A673 (cell line): ENCODE measurements at regions not wholly inside any gene's neighbourhood (a gene's known extent, or its start where the extent isn't known, plus 50 kb on each side); places are given as distances from the start of the nearest gene placed in this dataset.

ENCODE experiments used
- BruUV-seq: library from RNA; stranded (reverse); fragments of 400-500 nt; replicated peaks from 2 replicates; lab custom pipeline; 2021; lab: Mats Ljungman, UMichigan
- CTCF ChIA-PET: fragments of 300-600 bp; sonication (Branson Sonifier 250); formaldehyde crosslinking; loops from one replicate; lab custom pipeline; 2022; ENCODE audit warnings: antibody characterized with exemption; lab: Charles Lee
- POLR2A ChIA-PET: fragments of 300-600 bp; sonication (Branson Sonifier 250); formaldehyde crosslinking; loops from one replicate; lab custom pipeline; 2022; ENCODE audit warnings: antibody characterized with exemption; ENCODE audit not compliant: low non-redundant PET; lab: Charles Lee
- DNase-seq: peaks from one replicate; pipeline ENCODE4 v3.0.0-alpha.2; 2015; ENCODE audit warnings: low spot score
- H3K27ac ChIP-seq: fragments of 200-600 bp; sonication (generic); 2 replicates; pipeline ENCODE4 v1.5.1; 2016; ENCODE audit warnings: mixed run types, low read depth, mild to moderate bottlenecking, mixed read lengths, antibody characterized with exemption, low read length; ENCODE audit not compliant: poor library complexity, severe bottlenecking
- H3K27me3 ChIP-seq: fragments of 200-600 bp; sonication (generic); replicated peaks from 2 replicates; pipeline ENCODE4 v1.6.1; 2017; ENCODE audit warnings: mixed run types, low read depth, mild to moderate bottlenecking, mixed read lengths, antibody characterized with exemption, low read length; ENCODE audit not compliant: insufficient read depth, poor library complexity
- H3K36me3 ChIP-seq: fragments of 200-600 bp; sonication (generic); 2 replicates; pipeline ENCODE4 v1.6.1; 2016; ENCODE audit warnings: mixed run types, mild to moderate bottlenecking, mixed read lengths, antibody characterized with exemption, low read length; ENCODE audit not compliant: insufficient read depth, poor library complexity, severe bottlenecking
- H3K4me1 ChIP-seq: fragments of 200-600 bp; sonication (generic); 2 replicates; pipeline ENCODE4 v1.6.1; 2017; ENCODE audit warnings: mixed run types, mild to moderate bottlenecking, mixed read lengths, antibody characterized with exemption, low read length; ENCODE audit not compliant: insufficient read depth, poor library complexity, severe bottlenecking
- H3K4me3 ChIP-seq: fragments of 200-600 bp; sonication (generic); 2 replicates; pipeline ENCODE4 v1.5.1; 2016; ENCODE audit warnings: low read depth, mixed run types, mild to moderate bottlenecking, mixed read lengths, low read length; ENCODE audit not compliant: poor library complexity, severe bottlenecking
- H3K9me3 ChIP-seq: fragments of 200-600 bp; sonication (generic); 2 replicates; pipeline ENCODE4 v1.6.1; 2016; ENCODE audit warnings: mixed run types, low read depth, mild to moderate bottlenecking, mixed read lengths, antibody characterized with exemption, low read length; ENCODE audit not compliant: poor library complexity, severe bottlenecking
- EZH2 ChIP-seq: fragments of 200-600 bp; sonication (generic); IDR thresholded peaks from 2 replicates; pipeline ENCODE4 v1.6.1; 2017; ENCODE audit warnings: borderline replicate concordance, low read depth, mild to moderate bottlenecking, mixed read lengths, antibody characterized with exemption, low read length; ENCODE audit not compliant: poor library complexity, severe bottlenecking
- intact Hi-C: fragments of 100-400 bp; cut with micrococcal nuclease; formaldehyde crosslinking; loops from one replicate; pipeline ENCODE4 v1.10.0; 2022; ENCODE audit not compliant: unreplicated experiment
- TF ChIP-seq, protein P1 (sequence below): fragments of 300-800, 200-600 bp; sonication (generic); conservative IDR thresholded peaks from 2 replicates; pipeline ENCODE4 v1.5.1; 2017; ENCODE audit warnings: low read depth, mild to moderate bottlenecking, antibody characterized with exemption, low read length, moderate library complexity, mixed read lengths

DNA sequence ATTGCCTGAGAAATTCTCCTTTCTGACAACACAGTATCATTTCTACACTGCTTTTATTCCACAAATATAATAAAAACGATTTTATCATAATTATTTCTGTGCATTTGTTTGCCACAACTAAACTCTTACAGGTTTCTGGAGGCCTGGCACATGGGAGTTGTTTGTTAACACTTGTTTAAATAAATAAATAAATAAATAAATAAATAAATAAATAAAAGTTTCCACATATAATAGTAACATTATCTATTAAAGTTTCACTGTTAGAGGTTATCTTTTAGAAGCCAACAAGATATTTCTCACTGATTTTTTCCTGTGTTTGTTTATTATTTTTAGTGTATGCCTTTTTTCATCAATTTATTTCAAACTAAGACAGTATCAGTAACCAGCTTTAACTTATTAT is 323.3 kb downstream of the FOXG1 start:
- POLR2A ChIA-PET: no interaction called here
- no peaks in the 10 kb centered on the region for H3K27me3 ChIP-seq
- no peaks in the 10 kb centered on the region for H3K9me3 ChIP-seq
- BruUV-seq: no TSS peak
- no peaks in the 10 kb centered on the region for H3K4me1 ChIP-seq
- intact Hi-C loops: no loop called here
- TF ChIP-seq, protein P1, sequence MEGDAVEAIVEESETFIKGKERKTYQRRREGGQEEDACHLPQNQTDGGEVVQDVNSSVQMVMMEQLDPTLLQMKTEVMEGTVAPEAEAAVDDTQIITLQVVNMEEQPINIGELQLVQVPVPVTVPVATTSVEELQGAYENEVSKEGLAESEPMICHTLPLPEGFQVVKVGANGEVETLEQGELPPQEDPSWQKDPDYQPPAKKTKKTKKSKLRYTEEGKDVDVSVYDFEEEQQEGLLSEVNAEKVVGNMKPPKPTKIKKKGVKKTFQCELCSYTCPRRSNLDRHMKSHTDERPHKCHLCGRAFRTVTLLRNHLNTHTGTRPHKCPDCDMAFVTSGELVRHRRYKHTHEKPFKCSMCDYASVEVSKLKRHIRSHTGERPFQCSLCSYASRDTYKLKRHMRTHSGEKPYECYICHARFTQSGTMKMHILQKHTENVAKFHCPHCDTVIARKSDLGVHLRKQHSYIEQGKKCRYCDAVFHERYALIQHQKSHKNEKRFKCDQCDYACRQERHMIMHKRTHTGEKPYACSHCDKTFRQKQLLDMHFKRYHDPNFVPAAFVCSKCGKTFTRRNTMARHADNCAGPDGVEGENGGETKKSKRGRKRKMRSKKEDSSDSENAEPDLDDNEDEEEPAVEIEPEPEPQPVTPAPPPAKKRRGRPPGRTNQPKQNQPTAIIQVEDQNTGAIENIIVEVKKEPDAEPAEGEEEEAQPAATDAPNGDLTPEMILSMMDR: no peak
- TF ChIP-seq EZH2: no peak
- CTCF ChIA-PET: no interaction called here
- H3K4me3 ChIP-seq: no peak overlapping the region
- no peaks in the 10 kb centered on the region for H3K36me3 ChIP-seq
- DNase-seq: no peak
- H3K27ac ChIP-seq: no peak overlapping the region

DNA sequence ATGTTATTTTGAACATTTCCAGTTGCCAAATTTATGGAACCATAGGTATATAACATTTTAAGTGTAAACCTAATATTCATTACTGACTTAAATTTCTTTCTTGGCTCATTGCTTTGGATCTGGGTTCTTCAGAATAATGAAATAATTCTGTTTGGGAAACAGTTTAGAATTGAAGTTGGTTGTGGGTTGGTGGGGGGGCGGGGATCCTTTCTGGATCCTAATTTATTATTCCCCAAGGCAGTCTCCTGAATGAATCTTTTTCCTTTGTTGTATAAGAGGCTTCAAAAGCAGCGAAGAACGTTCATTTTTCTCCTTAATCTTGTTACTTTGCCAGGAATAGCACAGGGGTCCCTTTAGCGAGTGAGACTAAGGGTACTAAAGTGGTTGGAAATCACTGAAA is 325.5 kb downstream of the FOXG1 start:
- Histone ChIP-seq H3K27me3 (no peaks in the 10 kb centered on the region), H3K4me1 (no peaks in the 10 kb centered on the region), H3K4me3 (no peak overlapping the region), H3K9me3 (no peaks in the 10 kb centered on the region), H3K27ac (no peak overlapping the region), H3K36me3 (no peaks in the 10 kb centered on the region)
- CTCF ChIA-PET: no interaction called here
- TF ChIP-seq, protein P1: no peak
- TF ChIP-seq EZH2: no peak
- no peak for DNase-seq
- POLR2A ChIA-PET: no interaction called here
- intact Hi-C loops: no loop called here
- BruUV-seq: no TSS peak

DNA sequence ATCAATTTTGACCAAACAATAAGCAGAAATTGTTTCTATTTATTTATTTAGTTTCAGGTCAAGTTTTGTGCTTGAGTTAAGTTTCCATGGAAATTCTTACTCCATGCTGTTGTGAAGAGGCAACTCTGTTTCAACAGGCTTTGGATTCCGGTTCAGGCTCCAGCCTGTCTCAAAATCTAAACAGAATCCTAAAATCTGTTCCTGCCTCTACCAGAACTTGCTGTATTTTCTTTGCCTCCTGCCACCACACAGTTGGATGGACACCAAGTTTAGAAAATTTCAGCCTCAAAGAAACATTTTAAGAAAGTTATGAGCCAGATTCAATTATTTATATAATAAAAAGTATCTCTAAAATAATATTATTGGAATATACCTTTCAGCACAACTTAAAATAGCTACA is 330.9 kb downstream of the FOXG1 start:
- BruUV-seq: no TSS peak

More for the DNA sequence above, 330.9 kb downstream of the FOXG1 start:
- Histone ChIP-seq H3K36me3 (no peaks in the 10 kb centered on the region), H3K27ac (no peak overlapping the region), H3K4me1 (peaks cover 5% of the 10 kb centered on the region), H3K9me3 (no peaks in the 10 kb centered on the region), H3K27me3 (no peaks in the 10 kb centered on the region), H3K4me3 (no peak overlapping the region)
- intact Hi-C loops: no loop called here
- no peak for DNase-seq
- TF ChIP-seq, protein P1: no peak
- TF ChIP-seq EZH2: no peak
- ChIA-PET CTCF (no interaction called here), POLR2A (no interaction called here)
